ENCODE measurements at regions not wholly inside any gene's neighbourhood (a gene's known extent, or its start where the extent isn't known, plus 50 kb on each side); places are given as distances from the start of the nearest gene placed in this dataset.

GRCh38 chr9:90300611-90301276 lies 341.9 kb downstream of the DIRAS2 start:
- H2BK120ac ChIP-seq (replicated peaks; ENCODE audit: low read depth, low read length) = no peak overlapping the region
- 92% methylated on average over 3 of the region's 3 CpGs; no CpG with 5 or more reads in 1 of the 2 experiments for WGBS, 2 experiments (ENCODE audit: extremely low coverage in 1 of 2, insufficient coverage in 1 of 2, insufficient read length in 1 of 2, insufficient replicate concordance in 2 of 2, low coverage in 1 of 2, low lambda C conversion rate in 2 of 2, missing lambda C conversion rate in 1 of 2)
- H4K8ac ChIP-seq (ENCODE audit: extremely low read depth, insufficient read depth, low read length) = no peak overlapping the region
- H4K91ac ChIP-seq (replicated peaks; ENCODE audit: insufficient read length, low read length) = no peak overlapping the region
- H3K18ac ChIP-seq (ENCODE audit: extremely low read depth, low read length) = no peak overlapping the region
- H2BK15ac ChIP-seq (ENCODE audit: low read length) = no peak overlapping the region
- H3K36me3 ChIP-seq (ENCODE audit: control insufficient read depth in 2 of 4, insufficient read depth in 4 of 4, low read length in 3 of 4) = no peaks in the 10 kb centered on the region
- H3K9me3 ChIP-seq (ENCODE audit: insufficient read depth in 2 of 2, low read depth in 1 of 2, low read length in 1 of 2) = no peaks in the 10 kb centered on the region
- no peak for DNase-seq (ENCODE audit: low read depth in 1 of 2, low spot score in 2 of 2)
- no peaks in the 10 kb centered on the region for H4K20me1 ChIP-seq (replicated peaks in 1 of 2; ENCODE audit: control insufficient read depth in 1 of 2, insufficient read depth in 2 of 2, low read length in 2 of 2)
- H3K4me2 ChIP-seq (ENCODE audit: insufficient read depth in 1 of 2, low read depth in 2 of 2, low read length in 2 of 2) = no peak overlapping the region
- no peak overlapping the region for H3K23ac ChIP-seq (ENCODE audit: insufficient read length)
- no peak overlapping the region for H4K5ac ChIP-seq (ENCODE audit: insufficient read length, low read depth, low read length)
- H3K4me1 ChIP-seq (replicated peaks in 1 of 4; ENCODE audit: control insufficient read depth in 3 of 4, insufficient read depth in 4 of 4, low read length in 3 of 4) = peaks cover 0 to 2% (median 0%) of the 10 kb centered on the region in 4 experiments; a peak in 1 of 7 replicates
- CTCF ChIA-PET (ENCODE audit: partially characterized antibody) = interaction anchor here (0.7 to 1.4 kb wide), 3 partner anchors 14 to 404 kb away, joined by 3 to 5 read pairs (median 4); no protein-coding TSS in a partner anchor
- H2BK12ac ChIP-seq (ENCODE audit: low read depth, low read length) = no peak overlapping the region
- H2BK5ac ChIP-seq (ENCODE audit: low read depth, low read length) = no peak overlapping the region
- H2AK5ac ChIP-seq (ENCODE audit: low read depth, low read length) = no peak overlapping the region
- no peak overlapping the region for H3K27ac ChIP-seq (ENCODE audit: low read depth, low read length)
- no peak overlapping the region for H3K4me3 ChIP-seq (ENCODE audit: extremely low read depth in 1 of 4, insufficient read depth in 2 of 4, low read depth in 3 of 4, low read length in 4 of 4)
- H3K9ac ChIP-seq (replicated peaks in 1 of 4; ENCODE audit: extremely low read depth in 1 of 4, low read depth in 3 of 4, low read length in 3 of 4) = no peak overlapping the region
- no peak overlapping the region for H2BK20ac ChIP-seq (ENCODE audit: low read length)
- H3K4ac ChIP-seq (replicated peaks; ENCODE audit: insufficient read length, low read depth, low read length) = no peak overlapping the region
- H2AFZ ChIP-seq (ENCODE audit: low read length) = no peak overlapping the region
- no peak overlapping the region for H3K14ac ChIP-seq (ENCODE audit: insufficient read length)
- no peak for FAIRE-seq
- H3K27me3 ChIP-seq (replicated peaks in 1 of 4; ENCODE audit: control insufficient read depth in 3 of 4, extremely low read depth in 1 of 4, insufficient read depth in 3 of 4, low read length in 3 of 4) = no peaks in the 10 kb centered on the region
- H3K23me2 ChIP-seq (ENCODE audit: low read depth, low read length) = no peaks in the 10 kb centered on the region
- POLR2A ChIA-PET (ENCODE audit: partially characterized antibody) = no interaction called here
- no peak overlapping the region for H3K56ac ChIP-seq (replicated peaks; ENCODE audit: insufficient read length, low read depth, low read length)
- H3K79me1 ChIP-seq (ENCODE audit: low read depth, low read length) = no peaks in the 10 kb centered on the region
- no peaks in the 10 kb centered on the region for H3K79me2 ChIP-seq (ENCODE audit: control insufficient read depth in 1 of 2, insufficient read depth in 2 of 2, low read length in 2 of 2)
- TF ChIP-seq ZNF274 (IDR thresholded peaks at IDR 0.05; ENCODE audit: borderline replicate concordance, extremely low read depth, low read length) (no peak), FOSL1 (IDR thresholded peaks at IDR 0.05; ENCODE audit: insufficient read depth, low read depth, low read length) (no peak), ATF3 (IDR thresholded peaks at IDR 0.05; ENCODE audit: insufficient read depth, low read depth, low read length) (no peak), MAFK (IDR thresholded peaks at IDR 0.05; ENCODE audit: low read depth, low read length) (no peak), JUND (IDR thresholded peaks at IDR 0.05; ENCODE audit: low read length) (no peak), RBBP5 (IDR thresholded peaks at IDR 0.05; ENCODE audit: borderline replicate concordance, low read depth, low read length) (no peak), SP2 (IDR thresholded peaks at IDR 0.05; ENCODE audit: low read length) (no peak), HDAC2 (IDR thresholded peaks at IDR 0.05; ENCODE audit: borderline replicate concordance in 1 of 2, low read depth in 2 of 2, low read length in 2 of 2) (no peak), CTBP2 (IDR thresholded peaks at IDR 0.05; ENCODE audit: borderline replicate concordance, insufficient read depth, insufficient read length, low read length) (no peak), GTF2F1 (IDR thresholded peaks at IDR 0.05; ENCODE audit: borderline replicate concordance, low read depth, low read length) (no peak), SIRT6 (IDR thresholded peaks at IDR 0.05; ENCODE audit: low read length) (no peak)

Measured in H1 (cell line).